Keratinocyte (primary cell): ENCODE measurements at regions not wholly inside any gene's neighbourhood (a gene's known extent, or its start where the extent isn't known, plus 50 kb on each side); places are given as distances from the start of the nearest gene placed in this dataset.

Source experiments
- DNase-seq: peaks from one replicate; pipeline ENCODE4 v3.0.0-alpha.2; 2011; ENCODE audit warnings: low read depth, missing footprints, low spot score
- FAIRE-seq: peaks from 2 replicates; lab custom pipeline; 2011; peaks lifted over from hg19 to GRCh38; lab: Jason Lieb, UNC
- H2AFZ ChIP-seq: 2 replicates; pipeline ENCODE4 v1.6.0; 2012; ENCODE audit warnings: low read length, control low read depth, inconsistent platforms; ENCODE audit not compliant: control insufficient read depth
- H3K27ac ChIP-seq: 2 replicates; pipeline ENCODE4 v1.5.1; 2011; ENCODE audit warnings: low read length; ENCODE audit not compliant: control insufficient read depth, insufficient read depth
- H3K27me3 ChIP-seq: 3 replicates; pipeline ENCODE4 v1.6.0; 2011; ENCODE audit warnings: low read length; ENCODE audit not compliant: control insufficient read depth, insufficient read depth; ENCODE audit errors: extremely low read depth
- H3K36me3 ChIP-seq, 2 experiments: 2 replicates in 1 of 2; 3 replicates in 1 of 2; pipeline ENCODE4 v1.5.1; 2011; ENCODE audit warnings: low read length in 2 of 2, mild to moderate bottlenecking in 1 of 2; ENCODE audit not compliant: control insufficient read depth in 2 of 2, insufficient read depth in 2 of 2; ENCODE audit errors: extremely low read depth in 1 of 2
- H3K4me1 ChIP-seq: 3 replicates; pipeline ENCODE4 v1.5.1; 2011; ENCODE audit warnings: low read length; ENCODE audit not compliant: control insufficient read depth, insufficient read depth; ENCODE audit errors: extremely low read depth
- H3K4me2 ChIP-seq: 3 replicates; pipeline ENCODE4 v1.6.0; 2011; ENCODE audit warnings: low read depth, low read length; ENCODE audit not compliant: control insufficient read depth, insufficient read depth; ENCODE audit errors: extremely low read depth
- H3K4me3 ChIP-seq, 3 experiments: fragments of 200-600 bp in 1 of 3; sonication (generic) in 1 of 3; 2 replicates in 2 of 3; 3 replicates in 1 of 3; pipeline ENCODE4 v1.5.1; 2011 to 2016; ENCODE audit warnings: low read length in 3 of 3, mild to moderate bottlenecking in 3 of 3, control low read depth in 2 of 3, inconsistent platforms in 1 of 3, low read depth in 1 of 3, mixed read lengths in 1 of 3, mixed run types in 1 of 3, moderate library complexity in 1 of 3; ENCODE audit not compliant: control insufficient read depth in 2 of 3, insufficient read depth in 2 of 3; ENCODE audit errors: extremely low read depth in 1 of 3
- H3K79me2 ChIP-seq: 2 replicates; pipeline ENCODE4 v1.6.0; 2012; ENCODE audit warnings: low read length; ENCODE audit not compliant: control insufficient read depth, insufficient read depth
- H3K9ac ChIP-seq: 3 replicates; pipeline ENCODE4 v1.6.0; 2011; ENCODE audit warnings: low read length; ENCODE audit not compliant: control insufficient read depth, insufficient read depth; ENCODE audit errors: extremely low read depth
- H3K9me1 ChIP-seq: 3 replicates; pipeline ENCODE4 v1.6.0; 2011; ENCODE audit warnings: low read length; ENCODE audit not compliant: control insufficient read depth, insufficient read depth; ENCODE audit errors: extremely low read depth
- H3K9me3 ChIP-seq: 2 replicates; pipeline ENCODE4 v1.5.1; 2012; ENCODE audit warnings: low read depth, low read length; ENCODE audit not compliant: control insufficient read depth
- H4K20me1 ChIP-seq: 3 replicates; pipeline ENCODE4 v1.6.0; 2011; ENCODE audit warnings: low read length; ENCODE audit not compliant: control insufficient read depth, insufficient read depth; ENCODE audit errors: extremely low read depth
- EZH2 ChIP-seq: IDR thresholded peaks from one replicate; pipeline ENCODE4 v1.6.1; 2012; ENCODE audit warnings: inconsistent platforms, mild to moderate bottlenecking, low read length, moderate library complexity
- dilution Hi-C: fragments of 300-500 bp; cut with MboI; formaldehyde crosslinking; loops from one replicate; pipeline ENCODE4 v1.7.0; 2020; ENCODE audit warnings: low sequenced_read_pairs; ENCODE audit not compliant: extremely low pct_ligation_motif_present
- TF ChIP-seq, protein P1 (sequence below), 3 experiments: IDR thresholded peaks in 1 of 3; conservative IDR thresholded peaks in 1 of 3; optimal IDR thresholded peaks in 1 of 3; 2 replicates in 2 of 3; 3 replicates in 1 of 3; pipeline versions ENCODE3 to v1.5.1; 2011; ENCODE audit warnings: low read length in 3 of 3, mild to moderate bottlenecking in 3 of 3, moderate library complexity in 2 of 3, control low read depth in 1 of 3, inconsistent platforms in 1 of 3; ENCODE audit not compliant: insufficient read depth in 2 of 3; ENCODE audit errors: extremely low read depth in 1 of 3

DNA sequence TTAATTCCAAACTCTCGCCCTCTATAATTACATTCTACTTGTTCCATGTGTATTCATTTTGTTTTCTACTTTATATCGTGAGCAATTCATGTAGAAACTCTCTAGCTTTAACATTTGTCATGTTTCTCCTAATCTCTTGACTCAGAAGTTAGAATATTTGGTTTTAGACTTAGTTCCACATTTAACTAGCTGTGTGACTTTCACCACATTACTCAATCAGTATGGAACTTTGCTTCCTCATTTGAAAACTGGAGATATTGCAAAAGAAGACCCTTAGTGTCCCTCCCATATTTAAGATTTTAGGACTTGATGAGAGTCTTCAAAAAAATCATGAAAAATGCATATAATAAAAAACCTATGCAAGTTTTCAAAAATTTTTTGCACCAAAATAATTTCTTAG is 447.5 kb downstream of the GXYLT1 start:
- Histone ChIP-seq H3K4me2 (no peak overlapping the region), H3K27me3 (no peaks in the 10 kb centered on the region), H3K79me2 (no peaks in the 10 kb centered on the region), H3K27ac (no peak overlapping the region), H3K9me3 (no peaks in the 10 kb centered on the region), H3K4me3 (no peak overlapping the region), H4K20me1 (no peaks in the 10 kb centered on the region), H3K4me1 (no peaks in the 10 kb centered on the region), H3K9ac (no peak overlapping the region), H2AFZ (no peak overlapping the region), H3K9me1 (no peaks in the 10 kb centered on the region), H3K36me3 (no peaks in the 10 kb centered on the region)
- no peak for TF ChIP-seq EZH2
- TF ChIP-seq, protein P1, sequence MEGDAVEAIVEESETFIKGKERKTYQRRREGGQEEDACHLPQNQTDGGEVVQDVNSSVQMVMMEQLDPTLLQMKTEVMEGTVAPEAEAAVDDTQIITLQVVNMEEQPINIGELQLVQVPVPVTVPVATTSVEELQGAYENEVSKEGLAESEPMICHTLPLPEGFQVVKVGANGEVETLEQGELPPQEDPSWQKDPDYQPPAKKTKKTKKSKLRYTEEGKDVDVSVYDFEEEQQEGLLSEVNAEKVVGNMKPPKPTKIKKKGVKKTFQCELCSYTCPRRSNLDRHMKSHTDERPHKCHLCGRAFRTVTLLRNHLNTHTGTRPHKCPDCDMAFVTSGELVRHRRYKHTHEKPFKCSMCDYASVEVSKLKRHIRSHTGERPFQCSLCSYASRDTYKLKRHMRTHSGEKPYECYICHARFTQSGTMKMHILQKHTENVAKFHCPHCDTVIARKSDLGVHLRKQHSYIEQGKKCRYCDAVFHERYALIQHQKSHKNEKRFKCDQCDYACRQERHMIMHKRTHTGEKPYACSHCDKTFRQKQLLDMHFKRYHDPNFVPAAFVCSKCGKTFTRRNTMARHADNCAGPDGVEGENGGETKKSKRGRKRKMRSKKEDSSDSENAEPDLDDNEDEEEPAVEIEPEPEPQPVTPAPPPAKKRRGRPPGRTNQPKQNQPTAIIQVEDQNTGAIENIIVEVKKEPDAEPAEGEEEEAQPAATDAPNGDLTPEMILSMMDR (optimal IDR thresholded peaks at IDR 0.05 in 1 of 3, IDR thresholded peaks at IDR 0.05 in 1 of 3, conservative IDR thresholded peaks at IDR 0.05 in 1 of 3; ENCODE audit: extremely low read depth in 1 of 3, insufficient read depth in 2 of 3, low read length in 3 of 3) = no peak
- no peak for DNase-seq
- no peak for FAIRE-seq
- dilution Hi-C loops = no loop called here

DNA sequence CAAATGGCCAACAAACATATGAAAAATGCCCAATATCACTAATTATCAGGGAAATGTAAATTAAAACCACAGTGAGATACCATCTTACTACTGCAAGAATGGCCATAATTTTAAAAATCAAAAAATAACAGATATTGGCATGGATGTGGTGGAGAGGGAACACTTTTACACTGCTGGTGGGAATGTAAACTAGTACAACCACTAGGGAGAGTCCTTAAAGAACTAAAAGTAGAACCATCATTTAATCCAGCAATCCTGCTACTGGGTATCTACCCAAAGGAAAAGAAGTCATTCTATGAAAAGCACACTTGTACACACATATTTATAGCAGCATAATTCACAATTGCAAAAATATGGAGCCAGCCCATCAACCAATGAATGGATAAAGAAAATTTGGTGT is 459.7 kb downstream of the GXYLT1 start:
- Histone ChIP-seq H3K27ac (no peak overlapping the region), H3K36me3 (no peaks in the 10 kb centered on the region), H3K9ac (no peak overlapping the region), H2AFZ (no peak overlapping the region), H3K4me3 (no peak overlapping the region), H3K4me1 (no peaks in the 10 kb centered on the region), H3K4me2 (no peak overlapping the region), H3K27me3 (no peaks in the 10 kb centered on the region), H3K79me2 (no peaks in the 10 kb centered on the region), H4K20me1 (no peaks in the 10 kb centered on the region), H3K9me1 (no peaks in the 10 kb centered on the region), H3K9me3 (no peaks in the 10 kb centered on the region)
- dilution Hi-C loops = loop anchor here (10.0 kb wide), 1 partner anchor 220 kb away; no protein-coding TSS in a partner anchor
- TF ChIP-seq EZH2 = no peak
- TF ChIP-seq, protein P1 (optimal IDR thresholded peaks at IDR 0.05 in 1 of 3, IDR thresholded peaks at IDR 0.05 in 1 of 3, conservative IDR thresholded peaks at IDR 0.05 in 1 of 3; ENCODE audit: extremely low read depth in 1 of 3, insufficient read depth in 2 of 3, low read length in 3 of 3) = peak in 1 of 3 experiments; percentile 49
- FAIRE-seq = no peak
- DNase-seq = no peak
